ENCODE measurements at regions not wholly inside any gene's neighbourhood (a gene's known extent, or its start where the extent isn't known, plus 50 kb on each side); places are given as distances from the start of the nearest gene placed in this dataset.

GRCh38 chr4:103482893-103483292 is 236.9 kb downstream of the TACR3 start:
- ATAC-seq: no peak
- H3K4me1 ChIP-seq: no peaks in the 10 kb centered on the region
- DNase-seq (ENCODE audit: low read depth in 1 of 2, low spot score in 1 of 2): no peak
- TF ChIP-seq ZNF302 (CRISPR knock-in tag; IDR thresholded peaks at IDR 0.05) (no peak), PHF8 (IDR thresholded peaks at IDR 0.05; ENCODE audit: borderline replicate concordance, low read depth) (no peak), ZC3H11A (IDR thresholded peaks at IDR 0.05) (no peak), REST (IDR thresholded peaks at IDR 0.05) (no peak), HOXB13 (CRISPR knock-in tag; IDR thresholded peaks at IDR 0.05; ENCODE audit: low read depth) (no peak), CHD4 (IDR thresholded peaks at IDR 0.05; ENCODE audit: borderline replicate concordance) (no peak), TP53 (CRISPR knock-in tag; IDR thresholded peaks at IDR 0.05) (no peak), NFE2L2 (conservative IDR thresholded peaks at IDR 0.05; ENCODE audit: low read length) (no peak), BHLHE40 (IDR thresholded peaks at IDR 0.05; ENCODE audit: low read depth, low read length) (no peak), HEYL (CRISPR knock-in tag; IDR thresholded peaks at IDR 0.05) (no peak), KDM1A (IDR thresholded peaks at IDR 0.05; ENCODE audit: low read depth) (no peak), ZSCAN20 (CRISPR knock-in tag; IDR thresholded peaks at IDR 0.05) (no peak), FOXS1 (CRISPR knock-in tag; IDR thresholded peaks at IDR 0.05) (no peak), MAFK (IDR thresholded peaks at IDR 0.05; ENCODE audit: partially characterized antibody) (no peak), RCOR1 (IDR thresholded peaks at IDR 0.05; ENCODE audit: low read depth, low read length) (no peak), EP300 (IDR thresholded peaks at IDR 0.05) (no peak), CHD2 (IDR thresholded peaks at IDR 0.05; ENCODE audit: low read length, partially characterized antibody) (no peak)
- TF ChIP-seq, protein P1, sequence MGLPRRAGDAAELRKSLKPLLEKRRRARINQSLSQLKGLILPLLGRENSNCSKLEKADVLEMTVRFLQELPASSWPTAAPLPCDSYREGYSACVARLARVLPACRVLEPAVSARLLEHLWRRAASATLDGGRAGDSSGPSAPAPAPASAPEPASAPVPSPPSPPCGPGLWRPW (IDR thresholded peaks at IDR 0.05): no peak
- TF ChIP-seq, protein P2, sequence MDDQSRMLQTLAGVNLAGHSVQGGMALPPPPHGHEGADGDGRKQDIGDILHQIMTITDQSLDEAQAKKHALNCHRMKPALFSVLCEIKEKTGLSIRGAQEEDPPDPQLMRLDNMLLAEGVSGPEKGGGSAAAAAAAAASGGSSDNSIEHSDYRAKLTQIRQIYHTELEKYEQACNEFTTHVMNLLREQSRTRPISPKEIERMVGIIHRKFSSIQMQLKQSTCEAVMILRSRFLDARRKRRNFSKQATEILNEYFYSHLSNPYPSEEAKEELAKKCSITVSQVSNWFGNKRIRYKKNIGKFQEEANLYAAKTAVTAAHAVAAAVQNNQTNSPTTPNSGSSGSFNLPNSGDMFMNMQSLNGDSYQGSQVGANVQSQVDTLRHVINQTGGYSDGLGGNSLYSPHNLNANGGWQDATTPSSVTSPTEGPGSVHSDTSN (IDR thresholded peaks at IDR 0.05): no peak
- no peak overlapping the region for H3K4me2 ChIP-seq
- H3K9me3 ChIP-seq: no peaks in the 10 kb centered on the region
- no CpG with 5 or more reads among the region's 2 CpGs for WGBS (ENCODE audit: missing lambda C conversion rate)
- CTCF ChIA-PET: no interaction called here
- POLR2A ChIA-PET: no interaction called here
- no peak overlapping the region for H3K27ac ChIP-seq
- H3K4me3 ChIP-seq: no peak overlapping the region
- no peak for FAIRE-seq

DNA sequence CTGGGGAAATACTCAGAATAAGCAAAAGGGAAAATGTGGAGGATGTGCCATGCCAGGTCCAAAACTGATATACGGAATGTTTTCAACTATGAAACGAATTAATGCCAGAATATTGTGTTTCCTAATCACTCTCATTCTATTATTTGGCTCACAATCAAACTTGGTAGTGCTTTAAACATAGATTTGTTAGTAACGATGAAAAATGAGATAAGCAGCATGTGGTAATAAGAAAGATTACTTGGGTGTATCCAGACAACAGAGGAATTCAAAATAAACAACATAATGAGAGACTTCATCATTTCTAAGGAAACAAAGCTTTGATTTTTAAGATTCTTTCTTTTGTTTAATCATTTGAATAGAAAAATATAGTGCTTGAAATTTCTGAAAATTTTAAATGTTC is 237.3 kb downstream of the TACR3 start:
- Histone ChIP-seq H3K9me3 (no peaks in the 10 kb centered on the region), H3K4me3 (no peak overlapping the region), H3K4me2 (no peak overlapping the region), H3K4me1 (no peaks in the 10 kb centered on the region), H3K27ac (no peak overlapping the region)
- WGBS (ENCODE audit: missing lambda C conversion rate): 9% methylated on average over 3 of the region's 3 CpGs
- POLR2A ChIA-PET: no interaction called here
- ATAC-seq: no peak
- CTCF ChIA-PET: no interaction called here
- no peak for DNase-seq (ENCODE audit: low read depth in 1 of 2, low spot score in 1 of 2)
- FAIRE-seq: no peak
- TF ChIP-seq, protein P2 (IDR thresholded peaks at IDR 0.05): no peak
- TF ChIP-seq, protein P3, sequence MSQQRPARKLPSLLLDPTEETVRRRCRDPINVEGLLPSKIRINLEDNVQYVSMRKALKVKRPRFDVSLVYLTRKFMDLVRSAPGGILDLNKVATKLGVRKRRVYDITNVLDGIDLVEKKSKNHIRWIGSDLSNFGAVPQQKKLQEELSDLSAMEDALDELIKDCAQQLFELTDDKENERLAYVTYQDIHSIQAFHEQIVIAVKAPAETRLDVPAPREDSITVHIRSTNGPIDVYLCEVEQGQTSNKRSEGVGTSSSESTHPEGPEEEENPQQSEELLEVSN (IDR thresholded peaks at IDR 0.05; ENCODE audit: borderline replicate concordance, low read depth): no peak
- TF ChIP-seq RCOR1 (IDR thresholded peaks at IDR 0.05; ENCODE audit: low read depth, low read length): no peak
- TF ChIP-seq NFE2L2 (conservative IDR thresholded peaks at IDR 0.05; ENCODE audit: low read length): no peak
- no peak for TF ChIP-seq FOXS1 (CRISPR knock-in tag; IDR thresholded peaks at IDR 0.05)
- no peak for TF ChIP-seq POLR2A (IDR thresholded peaks at IDR 0.05; ENCODE audit: low read length)
- TF ChIP-seq, protein P4, sequence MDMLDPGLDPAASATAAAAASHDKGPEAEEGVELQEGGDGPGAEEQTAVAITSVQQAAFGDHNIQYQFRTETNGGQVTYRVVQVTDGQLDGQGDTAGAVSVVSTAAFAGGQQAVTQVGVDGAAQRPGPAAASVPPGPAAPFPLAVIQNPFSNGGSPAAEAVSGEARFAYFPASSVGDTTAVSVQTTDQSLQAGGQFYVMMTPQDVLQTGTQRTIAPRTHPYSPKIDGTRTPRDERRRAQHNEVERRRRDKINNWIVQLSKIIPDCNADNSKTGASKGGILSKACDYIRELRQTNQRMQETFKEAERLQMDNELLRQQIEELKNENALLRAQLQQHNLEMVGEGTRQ (IDR thresholded peaks at IDR 0.05): no peak
- TF ChIP-seq ESRRA (IDR thresholded peaks at IDR 0.05; ENCODE audit: borderline replicate concordance, low read length): no peak
- no peak for TF ChIP-seq MAX (IDR thresholded peaks at IDR 0.05)
- no peak for TF ChIP-seq CEBPB (IDR thresholded peaks at IDR 0.05)
- TF ChIP-seq FOSL2 (IDR thresholded peaks at IDR 0.05): no peak
- TF ChIP-seq FOSL2 (CRISPR knock-in tag; IDR thresholded peaks at IDR 0.05): no peak
- no peak for TF ChIP-seq HOXB5 (CRISPR knock-in tag; IDR thresholded peaks at IDR 0.05)
- no peak for TF ChIP-seq JUNB (IDR thresholded peaks at IDR 0.05)
- no peak for TF ChIP-seq NPAS2 (CRISPR knock-in tag; IDR thresholded peaks at IDR 0.05; ENCODE audit: borderline replicate concordance)
- no peak for TF ChIP-seq SREBF2 (IDR thresholded peaks at IDR 0.05)
- no peak for TF ChIP-seq KDM5A (IDR thresholded peaks at IDR 0.05)
- no peak for TF ChIP-seq CHD2 (IDR thresholded peaks at IDR 0.05; ENCODE audit: low read length, partially characterized antibody)
- no peak for TF ChIP-seq RAD21 (conservative IDR thresholded peaks at IDR 0.05 in 1 of 2, IDR thresholded peaks at IDR 0.05 in 1 of 2)
